GM21528 (cell line): ENCODE measurements at regions not wholly inside any gene's neighbourhood (a gene's known extent, or its start where the extent isn't known, plus 50 kb on each side); places are given as distances from the start of the nearest gene placed in this dataset.
"Not testable (repeated sequence)": the region's sequence is repeated elsewhere in the genome, so short reads cannot be mapped to it uniquely, and the experiment has no call there.

Experiments
- ATAC-seq: cut with Tn5 transposase; IDR thresholded peaks from one replicate; pipeline ENCODE4 v1.9.1; 2021; ENCODE audit warnings: mild to moderate bottlenecking, moderate library complexity; ENCODE audit not compliant: unreplicated experiment, low FRiP score

GRCh38 chr11:121873766-121874165 lies 242.2 kb downstream of the BLID start:
- ATAC-seq, result no peak

- no peak for ATAC-seq
These were observed 243.7 kb downstream of the BLID start for GRCh38 chr11:121872356-121872755.

- ATAC-seq, result no peak
These were observed 245.6 kb downstream of the BLID start for GRCh38 chr11:121870206-121871045.

- ATAC-seq, result no peak
These were observed 246.5 kb downstream of the BLID start for GRCh38 chr11:121869478-121869877.

GRCh38 chr11:121866754-121867153 lies 249.3 kb downstream of the BLID start:
- ATAC-seq, result no peak

GRCh38 chr11:121864660-121865059 lies 251.4 kb downstream of the BLID start:
- no peak for ATAC-seq

GRCh38 chr11:121863126-121863525 lies 252.9 kb downstream of the BLID start:
- ATAC-seq, result no peak

GRCh38 chr11:121855138-121855537 lies 260.9 kb downstream of the BLID start:
- not testable (repeated sequence) for ATAC-seq

- ATAC-seq, result no peak
These were observed 272.0 kb downstream of the BLID start for GRCh38 chr11:121844016-121844415.

GRCh38 chr11:121842192-121842585 lies 273.8 kb downstream of the BLID start:
- ATAC-seq, result no peak

- ATAC-seq, result no peak
These were observed 274.4 kb downstream of the BLID start for GRCh38 chr11:121841487-121842191.

GRCh38 chr11:121839781-121840180 lies 276.2 kb downstream of the BLID start:
- no peak for ATAC-seq

- no peak for ATAC-seq
These were observed 277.4 kb downstream of the BLID start for GRCh38 chr11:121838571-121838970.

- ATAC-seq, result no peak
These were observed 282.0 kb downstream of the BLID start for GRCh38 chr11:121833970-121834369.

GRCh38 chr11:121829159-121829643 lies 286.8 kb downstream of the BLID start:
- no peak for ATAC-seq

- no peak for ATAC-seq
These were observed 301.1 kb downstream of the BLID start for GRCh38 chr11:121814962-121815361.

- ATAC-seq, result no peak
These were observed 301.7 kb downstream of the BLID start for GRCh38 chr11:121814296-121814695.

GRCh38 chr11:121810291-121810690 lies 305.7 kb downstream of the BLID start:
- ATAC-seq, result no peak

GRCh38 chr11:121808096-121808495 lies 307.9 kb downstream of the BLID start:
- no peak for ATAC-seq

- ATAC-seq, result no peak
These were observed 309.0 kb downstream of the BLID start for GRCh38 chr11:121807051-121807450.

- ATAC-seq, result no peak
These were observed 313.5 kb downstream of the BLID start for GRCh38 chr11:121802542-121802941.

GRCh38 chr11:121801781-121802180 lies 314.2 kb downstream of the BLID start:
- no peak for ATAC-seq
